NB4 (cell line): ENCODE measurements at regions not wholly inside any gene's neighbourhood (a gene's known extent, or its start where the extent isn't known, plus 50 kb on each side); places are given as distances from the start of the nearest gene placed in this dataset.

Experiments
- CTCF ChIP-seq: IDR thresholded peaks from one replicate; pipeline ENCODE4 v1.5.1; 2012; ENCODE audit warnings: low read depth, low read length
- MAX ChIP-seq: IDR thresholded peaks from 2 replicates; pipeline ENCODE4 v1.6.1; 2011; ENCODE audit warnings: low read depth, low read length
- MYC ChIP-seq: IDR thresholded peaks from 2 replicates; pipeline ENCODE4 v1.6.1; 2011; ENCODE audit warnings: low read depth, low read length

- no peak for TF ChIP-seq CTCF
- TF ChIP-seq MAX = no peak
- TF ChIP-seq MYC = no peak
These were observed 103.8 kb upstream of the GOT2 start for GRCh38 chr16:58837950-58838349.
